Heart left ventricle (tissue), 16 donors: ENCODE measurements at regions not wholly inside any gene's neighbourhood (a gene's known extent, or its start where the extent isn't known, plus 50 kb on each side); places are given as distances from the start of the nearest gene placed in this dataset.
"Not testable (repeated sequence)": the region's sequence is repeated elsewhere in the genome, so short reads cannot be mapped to it uniquely, and the experiment has no call there.

ENCODE experiments used
- ATAC-seq, 4 donors: fragments of 200-7000 bp; cut with Tn5 transposase; one replicate each; pipeline ENCODE4 v1.9.1; 2020 to 2022; ENCODE audit warnings: moderate library complexity in 4 of 4, mild to moderate bottlenecking in 3 of 4, moderate number of reproducible peaks in 1 of 4
- DNase-seq, 5 donors: peaks; one replicate each; pipeline ENCODE4 v3.0.0-alpha.2; 2020
- H3K27ac ChIP-seq, 12 donors: fragments of 200-600 bp; sonication (generic) in 4 of 12; one replicate each; pipeline versions ENCODE4 v1.5.0 to v1.8.0; 2016 to 2022; ENCODE audit warnings: mild to moderate bottlenecking in 2 of 12
- H3K27me3 ChIP-seq, 9 donors: fragments of 200-600 bp; sonication (generic) in 2 of 9; one replicate each; pipeline versions ENCODE4 v1.5.1 to v1.8.0; 2016 to 2022; ENCODE audit warnings: mild to moderate bottlenecking in 3 of 9
- H3K36me3 ChIP-seq, 9 donors: fragments of 200-600 bp; sonication (generic) in 2 of 9; one replicate each; pipeline versions ENCODE4 v1.5.0 to v1.8.0; 2018 to 2022; ENCODE audit warnings: mild to moderate bottlenecking in 2 of 9
- H3K4me1 ChIP-seq, 12 donors: fragments of 200-600 bp; sonication (generic) in 4 of 12; one replicate each; pipeline versions ENCODE4 v1.5.0 to v1.8.0; 2016 to 2022; ENCODE audit warnings: mild to moderate bottlenecking in 3 of 12
- H3K4me3 ChIP-seq, 12 donors: fragments of 200-600 bp; sonication (generic) in 4 of 12; one replicate each; pipeline versions ENCODE4 v1.5.0 to v1.8.0; 2017 to 2022; ENCODE audit warnings: mild to moderate bottlenecking in 9 of 12, moderate library complexity in 4 of 12
- H3K9me3 ChIP-seq, 12 donors: fragments of 200-600 bp; sonication (generic) in 4 of 12; one replicate each; pipeline versions ENCODE4 v1.5.0 to v1.8.0; 2016 to 2022; ENCODE audit warnings: mild to moderate bottlenecking in 1 of 12
- CTCF ChIP-seq, 12 donors: fragments of 200-600 bp; sonication (generic) in 4 of 12; IDR thresholded peaks; one replicate each; pipeline versions ENCODE4 v1.5.0 to v1.8.0; 2018 to 2022; ENCODE audit warnings: antibody characterized with exemption in 12 of 12, mild to moderate bottlenecking in 5 of 12
- POLR2A ChIP-seq, 2 donors: fragments of 450-650 bp; IDR thresholded peaks; one replicate each; pipeline ENCODE4 v1.6.1; 2017; ENCODE audit warnings: antibody characterized with exemption in 2 of 2, mild to moderate bottlenecking in 2 of 2, moderate library complexity in 2 of 2
- WGBS, 4 donors: extraction: QIAGEN DNeasy Blood & Tissue Kit in 2 of 4; methylation state at CpG; one replicate each; pipeline versions ENCODE4 v1.1.5 to v1.1.7; 2013 to 2018; 5-methylcytosine and 5-hydroxymethylcytosine counted together
- intact Hi-C, 10 donors: fragments of 100-400 bp; cut with DNase I; formaldehyde crosslinking; loops; one replicate each; pipeline versions ENCODE4 v1.11.1 to v1.14.2; 2022
- donor health status: ischemic (EF 13 %, LVEDD 7.1; RV severe dilation, severe dysfunction).
- donor health status: healthy with polysubstance abuse.
- donor health status: DM: no; HTN: yes; CAD: no.
- donor health status: DM: no; HTN: no; CAD: no.
- donor health status: ischemic (EF 25% LVEDD 6.9; RV normal size, moderate dysfunction).
- donor health status: ischemic (EF 25% LVEDD 5.7; RV mildly dilated, moderate dysfunction).
- donor health status: healthy.
- donor health status: DM: yes; HTN: yes; CAD: no.
- donor health status: ischemic (EF 35%, LVEDD 5.7; RV mildly dilated, moderate dysfunction).
- donor health status: nonischemic (EF 11% LVEDD 7.7; RV severe dilation, severe dysfunction).
- donor health status: DM: yes; HTN: yes; CAD: no.
- donor health status: PGD.
- donor health status: ischemic (EF 29% LVEDD 5.4; RV normal size, mild dysfunction).
- donor health status: nonischemic (EF 23%, LVEDD 6.1; RV moderate dilation, normal function).

DNA sequence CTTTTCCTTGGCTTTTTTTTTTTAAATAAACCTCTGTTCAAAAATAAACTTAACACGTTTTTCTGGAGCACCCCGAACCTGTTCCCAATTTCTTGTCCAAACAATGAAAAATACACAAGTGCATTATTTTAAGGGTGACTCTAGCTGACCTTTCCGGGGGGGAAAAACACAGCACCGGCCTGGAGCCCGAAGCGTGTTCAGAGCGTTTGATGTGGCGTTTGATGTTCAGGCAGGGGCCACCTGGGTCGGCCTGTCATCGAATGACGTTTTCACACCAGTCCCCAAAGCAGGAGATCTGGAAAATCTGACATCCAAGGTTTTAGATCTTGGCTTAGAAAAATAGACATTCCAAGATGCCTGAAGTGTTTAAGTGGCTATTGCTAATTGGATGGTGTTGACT, 282.1 kb downstream of the SHOX start:
- DNase-seq (no peak), ATAC-seq (no peak)
- intact Hi-C loops = no loop called here
- TF ChIP-seq CTCF (IDR thresholded peaks at IDR 0.05) (no peak), POLR2A (IDR thresholded peaks at IDR 0.05) (no peak)
- Histone ChIP-seq H3K27ac (no peak overlapping the region), H3K4me3 (no peak overlapping the region), H3K4me1 (no peaks in the 10 kb centered on the region), H3K27me3 (no peaks in the 10 kb centered on the region), H3K36me3 (no peaks in the 10 kb centered on the region), H3K9me3 (no peaks in the 10 kb centered on the region)
- 80 to 84% (median 82%) methylated on average over 11 of the region's 11 CpGs for WGBS, 4 donors

DNA sequence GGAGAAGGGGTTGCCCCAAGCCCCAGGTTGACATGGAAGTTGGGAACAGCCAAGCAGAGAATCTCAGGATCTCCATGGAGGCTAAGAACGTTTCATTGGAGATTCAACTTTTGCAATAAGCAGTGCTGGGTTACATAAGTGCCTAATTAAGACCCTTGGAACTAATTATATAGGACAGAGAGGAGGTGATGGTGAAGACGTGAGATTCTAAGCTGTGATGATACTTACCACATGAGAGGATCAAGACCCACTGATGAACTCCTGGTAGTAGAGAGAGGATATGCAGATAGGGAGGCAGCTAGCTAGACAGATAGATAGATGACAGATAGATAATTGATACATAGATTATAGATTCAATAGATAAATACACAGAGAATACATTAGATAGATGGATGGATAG, 278.5 kb downstream of the SHOX start:
- H3K27me3 ChIP-seq, intact Hi-C loops, DNase-seq, ATAC-seq, H3K9me3 ChIP-seq, H3K36me3 ChIP-seq, H3K4me1 ChIP-seq, H3K4me3 ChIP-seq, H3K27ac ChIP-seq: not testable (repeated sequence)
- 37 to 62% (median 51%) methylated on average over 2 of the region's 2 CpGs for WGBS, 4 donors

DNA sequence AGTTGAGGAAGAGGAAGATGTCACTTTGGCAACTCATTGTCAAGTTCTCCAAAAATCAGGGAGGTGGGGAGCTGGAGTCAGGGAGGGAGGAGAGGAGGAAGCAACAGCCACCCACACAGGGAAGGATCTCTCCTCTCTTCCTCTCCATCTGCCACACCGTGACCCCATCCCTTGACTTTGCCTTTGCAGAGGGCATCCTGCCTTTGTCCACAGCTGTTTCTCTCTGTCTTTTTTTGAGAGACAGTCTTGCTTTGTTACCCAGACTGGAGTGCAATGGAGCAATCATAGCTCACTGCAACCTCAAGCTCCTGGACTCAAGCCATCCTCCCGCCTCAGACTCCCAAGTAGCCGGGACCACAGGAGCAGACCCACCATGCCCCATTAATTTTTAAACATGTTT, 276.0 kb downstream of the SHOX start:
- intact Hi-C loops = no loop called here
- 61 to 86% (median 75%) methylated on average over 3 of the region's 3 CpGs for WGBS, 4 donors
- H3K4me1 ChIP-seq = no peaks in the 10 kb centered on the region
- no peak for TF ChIP-seq POLR2A (IDR thresholded peaks at IDR 0.05)
- TF ChIP-seq CTCF (IDR thresholded peaks at IDR 0.05) = no peak
- H3K27ac ChIP-seq = no peak overlapping the region
- no peaks in the 10 kb centered on the region for H3K27me3 ChIP-seq
- H3K36me3 ChIP-seq = no peaks in the 10 kb centered on the region
- no peak overlapping the region for H3K4me3 ChIP-seq
- no peak for DNase-seq
- peaks cover 0 to 2% (median 0%) of the 10 kb centered on the region in 12 donors for H3K9me3 ChIP-seq
- ATAC-seq = no peak

GRCh38 chrX:905848-906566, 275.4 kb downstream of the SHOX start:
- ATAC-seq (no peak), DNase-seq (no peak)
- no peaks in the 10 kb centered on the region for H3K27me3 ChIP-seq
- H3K4me3 ChIP-seq = no peak overlapping the region
- H3K36me3 ChIP-seq = no peaks in the 10 kb centered on the region
- H3K9me3 ChIP-seq = peaks cover 0 to 6% (median 0%) of the 10 kb centered on the region in 12 donors
- 75 to 81% (median 79%) methylated on average over 19 of the region's 19 CpGs for WGBS, 4 donors
- H3K27ac ChIP-seq = no peak overlapping the region
- no peak for TF ChIP-seq CTCF (IDR thresholded peaks at IDR 0.05)
- TF ChIP-seq POLR2A (IDR thresholded peaks at IDR 0.05) = no peak
- intact Hi-C loops = no loop called here
- H3K4me1 ChIP-seq = no peaks in the 10 kb centered on the region

- intact Hi-C loops = no loop called here
- no peak for ATAC-seq
- peaks cover 0 to 6% (median 0%) of the 10 kb centered on the region in 12 donors for H3K9me3 ChIP-seq
- H3K4me3 ChIP-seq = no peak overlapping the region
- TF ChIP-seq CTCF (IDR thresholded peaks at IDR 0.05) (no peak), POLR2A (IDR thresholded peaks at IDR 0.05) (no peak)
- WGBS, 4 donors = 90 to 92% (median 90%) methylated on average over 15 of the region's 15 CpGs
- DNase-seq = no peak
- H3K4me1 ChIP-seq = no peaks in the 10 kb centered on the region
- H3K27ac ChIP-seq = no peak overlapping the region
- no peaks in the 10 kb centered on the region for H3K36me3 ChIP-seq
- no peaks in the 10 kb centered on the region for H3K27me3 ChIP-seq
Measured at GRCh38 chrX:903116-903515, 272.5 kb downstream of the SHOX start.
